HEK293 (cell line): ENCODE measurements at regions not wholly inside any gene's neighbourhood (a gene's known extent, or its start where the extent isn't known, plus 50 kb on each side); places are given as distances from the start of the nearest gene placed in this dataset.

ENCODE experiments used
- CTCF ChIA-PET: fragments of 350-600 bp; formaldehyde crosslinking; extraction: SDS; loops from one replicate; lab custom pipeline; 2021; ENCODE audit warnings: antibody characterized with exemption; lab: Yijun Ruan, JAX
- POLR2A ChIA-PET: fragments of 300-600 bp; formaldehyde crosslinking; extraction: SDS; loops from one replicate; lab custom pipeline; 2020; ENCODE audit warnings: antibody characterized with exemption, inconsistent platforms; lab: Yijun Ruan, JAX
- H3K27ac ChIP-seq: fragments of 200-500 bp; sonication (Bioruptor generic); 2 replicates; pipeline ENCODE4 v1.5.1; 2014; ENCODE audit warnings: low read depth, low read length, control low read depth, inconsistent platforms; ENCODE audit errors: extremely low read depth
- H3K36me3 ChIP-seq, 2 experiments: fragments of 200-500 bp in 1 of 2; sonication (Bioruptor generic) in 1 of 2; 1 replicate in 1 of 2; 2 replicates in 1 of 2; pipeline ENCODE4 v1.5.1; 2014 to 2017; ENCODE audit warnings: inconsistent platforms in 2 of 2, low read length in 2 of 2; ENCODE audit not compliant: control insufficient read depth in 2 of 2, insufficient read depth in 1 of 2
- H3K4me1 ChIP-seq: fragments of 200-500 bp; sonication (Bioruptor generic); 2 replicates; pipeline ENCODE4 v1.5.1; 2014; ENCODE audit warnings: mild to moderate bottlenecking, low read length, inconsistent platforms; ENCODE audit not compliant: control insufficient read depth, insufficient read depth
- H3K4me3 ChIP-seq: 2 replicates; pipeline ENCODE4 v1.5.1; 2011; ENCODE audit warnings: low read depth, mild to moderate bottlenecking, control low read depth, low read length, moderate library complexity
- H3K9me3 ChIP-seq: fragments of 200-500 bp; sonication (Bioruptor generic); 2 replicates; pipeline ENCODE4 v1.5.1; 2014; ENCODE audit warnings: low read depth, low read length, inconsistent platforms; ENCODE audit not compliant: control insufficient read depth, insufficient read depth
- CTCF ChIP-seq: fragments of 450-650 bp; formaldehyde crosslinking; IDR thresholded peaks from 2 replicates; pipeline ENCODE4 v1.5.1; 2016; ENCODE audit warnings: missing biosample characterization, missing genetic modification characterization
- GLIS2 ChIP-seq: fragments of 450-650 bp; formaldehyde crosslinking; IDR thresholded peaks from 2 replicates; pipeline ENCODE4 v1.5.1; 2016; ENCODE audit warnings: missing biosample characterization, missing genetic modification characterization
- KLF8 ChIP-seq: fragments of 450-650 bp; formaldehyde crosslinking; IDR thresholded peaks from 2 replicates; pipeline ENCODE4 v1.5.1; 2016; ENCODE audit warnings: missing biosample characterization, missing genetic modification characterization
- PRDM1 ChIP-seq: fragments of 450-650 bp; formaldehyde crosslinking; IDR thresholded peaks from 2 replicates; pipeline ENCODE4; 2016; ENCODE audit warnings: missing biosample characterization, missing genetic modification characterization
- ZBTB44 ChIP-seq: fragments of 450-650 bp; IDR thresholded peaks from 2 replicates; pipeline ENCODE4 v1.5.1; 2018; ENCODE audit warnings: missing biosample characterization, mild to moderate bottlenecking, missing genetic modification characterization
- ZFP37 ChIP-seq: fragments of 450-650 bp; formaldehyde crosslinking; IDR thresholded peaks from 2 replicates; pipeline ENCODE4 v1.5.1; 2016; ENCODE audit warnings: missing biosample characterization, missing genetic modification characterization
- ZNF132 ChIP-seq: fragments of 450-650 bp; formaldehyde crosslinking; IDR thresholded peaks from 2 replicates; pipeline ENCODE4 v1.5.1; 2017; ENCODE audit warnings: missing biosample characterization, missing genetic modification characterization, borderline replicate concordance
- ZNF157 ChIP-seq: fragments of 450-650 bp; formaldehyde crosslinking; IDR thresholded peaks from 2 replicates; pipeline ENCODE4 v1.5.1; 2016; ENCODE audit warnings: missing biosample characterization, missing genetic modification characterization
- ZNF174 ChIP-seq: fragments of 450-650 bp; formaldehyde crosslinking; IDR thresholded peaks from 2 replicates; pipeline ENCODE4 v1.5.0; 2017; ENCODE audit warnings: missing biosample characterization, mild to moderate bottlenecking, missing genetic modification characterization
- ZNF175 ChIP-seq: fragments of 450-650 bp; formaldehyde crosslinking; IDR thresholded peaks from 2 replicates; pipeline ENCODE4 v1.5.1; 2016; ENCODE audit warnings: missing biosample characterization, missing genetic modification characterization
- ZNF202 ChIP-seq: fragments of 450-650 bp; formaldehyde crosslinking; IDR thresholded peaks from 2 replicates; pipeline ENCODE4 v1.5.1; 2016; ENCODE audit warnings: missing biosample characterization, missing genetic modification characterization, borderline replicate concordance
- ZNF221 ChIP-seq: fragments of 450-650 bp; formaldehyde crosslinking; IDR thresholded peaks from 2 replicates; pipeline ENCODE4 v1.5.1; 2017; ENCODE audit warnings: missing biosample characterization, missing genetic modification characterization, borderline replicate concordance
- ZNF433 ChIP-seq: fragments of 450-650 bp; formaldehyde crosslinking; IDR thresholded peaks from 2 replicates; pipeline ENCODE4 v1.5.1; 2016; ENCODE audit warnings: missing biosample characterization, missing genetic modification characterization, low read depth
- ZNF510 ChIP-seq: fragments of 450-650 bp; formaldehyde crosslinking; IDR thresholded peaks from 2 replicates; pipeline ENCODE4 v1.5.1; 2018; ENCODE audit warnings: mild to moderate bottlenecking, missing genetic modification characterization, missing biosample characterization; ENCODE audit not compliant: insufficient replicate concordance
- ZNF555 ChIP-seq: fragments of 450-650 bp; formaldehyde crosslinking; conservative IDR thresholded peaks from 2 replicates; pipeline ENCODE4 v1.5.1; 2017; ENCODE audit warnings: missing biosample characterization, mild to moderate bottlenecking, missing genetic modification characterization, inconsistent platforms
- ZNF624 ChIP-seq: fragments of 450-650 bp; formaldehyde crosslinking; IDR thresholded peaks from 2 replicates; pipeline ENCODE4 v1.5.1; 2017; ENCODE audit warnings: missing biosample characterization, missing genetic modification characterization
- ZNF660 ChIP-seq: fragments of 450-650 bp; IDR thresholded peaks from 2 replicates; pipeline ENCODE4 v1.5.1; 2018; ENCODE audit warnings: missing biosample characterization, mild to moderate bottlenecking, missing genetic modification characterization
- ZNF776 ChIP-seq: fragments of 450-650 bp; formaldehyde crosslinking; IDR thresholded peaks from 2 replicates; pipeline ENCODE4 v1.5.0; 2017; ENCODE audit warnings: missing biosample characterization, missing genetic modification characterization, borderline replicate concordance
- ZNF777 ChIP-seq: fragments of 450-650 bp; formaldehyde crosslinking; IDR thresholded peaks from 2 replicates; pipeline ENCODE4 v1.5.1; 2017; ENCODE audit warnings: missing biosample characterization, missing genetic modification characterization, borderline replicate concordance
- TF ChIP-seq, protein P1 (sequence below): fragments of 450-650 bp; formaldehyde crosslinking; IDR thresholded peaks from 2 replicates; pipeline ENCODE4 v1.5.1; 2017; ENCODE audit warnings: missing biosample characterization, missing genetic modification characterization
- TF ChIP-seq, protein P2 (sequence below): fragments of 450-650 bp; formaldehyde crosslinking; IDR thresholded peaks from 2 replicates; pipeline ENCODE4 v1.5.1; 2017; ENCODE audit warnings: missing biosample characterization, missing genetic modification characterization

GRCh38 chr10:89090756-89091445, 100.3 kb downstream of the FAS start:
- ChIA-PET CTCF (interaction anchor here (1.6 kb wide), 1 partner anchor 127 kb away, joined by 4 read pairs; no protein-coding TSS in a partner anchor), POLR2A (no interaction called here)
- H3K27ac ChIP-seq = no peak overlapping the region
- no peak overlapping the region for H3K4me3 ChIP-seq
- no peaks in the 10 kb centered on the region for H3K9me3 ChIP-seq
- H3K36me3 ChIP-seq = no peaks in the 10 kb centered on the region
- TF ChIP-seq ZNF660 (tag by site-specific recombination) (no peak), ZFP37 (tag by site-specific recombination) (no peak), ZNF221 (tag by site-specific recombination) (no peak), ZNF776 (tag by site-specific recombination) (no peak), ZNF175 (tag by site-specific recombination) (no peak), ZNF777 (no peak), ZNF624 (tag by site-specific recombination) (no peak), ZNF174 (tag by site-specific recombination) (no peak), ZBTB44 (tag by site-specific recombination) (no peak), ZNF132 (tag by site-specific recombination) (no peak), CTCF (tag by site-specific recombination) (no peak), ZNF433 (no peak), ZNF157 (no peak)
- TF ChIP-seq, protein P1, sequence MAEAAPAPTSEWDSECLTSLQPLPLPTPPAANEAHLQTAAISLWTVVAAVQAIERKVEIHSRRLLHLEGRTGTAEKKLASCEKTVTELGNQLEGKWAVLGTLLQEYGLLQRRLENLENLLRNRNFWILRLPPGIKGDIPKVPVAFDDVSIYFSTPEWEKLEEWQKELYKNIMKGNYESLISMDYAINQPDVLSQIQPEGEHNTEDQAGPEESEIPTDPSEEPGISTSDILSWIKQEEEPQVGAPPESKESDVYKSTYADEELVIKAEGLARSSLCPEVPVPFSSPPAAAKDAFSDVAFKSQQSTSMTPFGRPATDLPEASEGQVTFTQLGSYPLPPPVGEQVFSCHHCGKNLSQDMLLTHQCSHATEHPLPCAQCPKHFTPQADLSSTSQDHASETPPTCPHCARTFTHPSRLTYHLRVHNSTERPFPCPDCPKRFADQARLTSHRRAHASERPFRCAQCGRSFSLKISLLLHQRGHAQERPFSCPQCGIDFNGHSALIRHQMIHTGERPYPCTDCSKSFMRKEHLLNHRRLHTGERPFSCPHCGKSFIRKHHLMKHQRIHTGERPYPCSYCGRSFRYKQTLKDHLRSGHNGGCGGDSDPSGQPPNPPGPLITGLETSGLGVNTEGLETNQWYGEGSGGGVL (tag by site-specific recombination) = no peak
- TF ChIP-seq, all 188 proteins: peak for 0
- peaks cover 2% of the 10 kb centered on the region; the same call in 1 of the 2 replicates for H3K4me1 ChIP-seq

DNA sequence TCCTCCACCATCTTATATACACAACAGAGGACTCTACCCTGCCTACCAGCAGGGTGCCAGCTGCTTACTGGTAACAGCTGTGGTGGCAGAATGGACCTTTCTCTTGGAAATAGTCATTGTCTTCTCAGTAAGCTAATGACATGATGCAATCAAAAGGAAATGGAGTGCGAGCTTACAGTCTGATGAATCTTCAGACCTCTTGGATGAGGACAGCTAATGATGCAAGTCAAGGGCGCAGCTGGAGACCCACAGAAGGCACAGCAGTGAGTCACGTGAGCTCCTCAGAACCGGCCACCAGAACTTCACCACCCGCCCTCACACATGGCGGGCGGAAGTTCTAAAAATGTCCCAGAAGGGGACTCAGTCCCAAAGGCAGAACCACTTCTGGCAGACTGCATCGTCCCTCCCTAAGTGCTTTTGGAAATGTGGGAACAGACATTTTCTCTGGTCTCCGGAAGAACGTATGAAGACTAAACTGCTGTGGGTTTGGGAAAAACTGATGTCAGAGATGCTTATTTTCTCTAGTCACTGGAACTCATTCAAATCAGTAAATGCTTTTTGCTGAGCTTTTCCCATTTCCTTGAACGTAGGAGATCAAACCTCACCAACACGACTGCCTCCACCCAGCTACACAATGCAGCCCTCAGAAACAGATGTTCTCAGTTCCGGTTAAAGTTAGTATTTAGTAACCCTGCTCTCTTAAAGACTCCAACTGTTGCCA, 96.4 kb downstream of the FAS start:
- CTCF ChIA-PET = no interaction called here
- H3K4me3 ChIP-seq = no peak overlapping the region

DNA sequence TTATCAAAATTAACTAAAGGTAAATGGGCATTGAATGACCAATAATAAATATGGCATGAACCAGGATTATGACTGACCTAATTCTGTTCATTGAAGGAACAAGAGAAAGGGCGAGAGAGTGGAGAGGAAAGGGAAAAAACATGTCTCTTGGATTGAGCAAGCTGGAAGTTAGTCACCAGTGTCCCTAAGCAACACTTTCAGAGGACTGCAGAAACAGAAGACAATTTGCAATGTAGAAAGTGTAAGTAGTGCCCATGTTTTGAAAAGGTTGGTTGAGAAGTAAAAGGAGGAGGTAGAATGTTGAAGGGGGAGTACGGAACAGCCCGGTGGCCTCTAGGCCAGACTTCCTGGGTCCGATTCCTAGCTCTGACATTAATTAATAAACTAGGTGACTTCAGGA, 94.6 kb downstream of the FAS start:
- Histone ChIP-seq H3K4me1 (no peaks in the 10 kb centered on the region), H3K36me3 (no peaks in the 10 kb centered on the region), H3K4me3 (no peak overlapping the region), H3K9me3 (no peaks in the 10 kb centered on the region), H3K27ac (no peak overlapping the region)
- ChIA-PET POLR2A (no interaction called here), CTCF (interaction anchor here (1.1 kb wide), 2 partner anchors 132 to 152 kb away, joined by 3 to 5 read pairs; no protein-coding TSS in a partner anchor)
- TF ChIP-seq ZNF202 (tag by site-specific recombination) (no peak), ZNF510 (tag by site-specific recombination) (no peak), KLF8 (tag by site-specific recombination) (no peak), PRDM1 (tag by site-specific recombination) (peak; percentile 81), ZNF555 (tag by site-specific recombination) (no peak)
- TF ChIP-seq, protein P2, sequence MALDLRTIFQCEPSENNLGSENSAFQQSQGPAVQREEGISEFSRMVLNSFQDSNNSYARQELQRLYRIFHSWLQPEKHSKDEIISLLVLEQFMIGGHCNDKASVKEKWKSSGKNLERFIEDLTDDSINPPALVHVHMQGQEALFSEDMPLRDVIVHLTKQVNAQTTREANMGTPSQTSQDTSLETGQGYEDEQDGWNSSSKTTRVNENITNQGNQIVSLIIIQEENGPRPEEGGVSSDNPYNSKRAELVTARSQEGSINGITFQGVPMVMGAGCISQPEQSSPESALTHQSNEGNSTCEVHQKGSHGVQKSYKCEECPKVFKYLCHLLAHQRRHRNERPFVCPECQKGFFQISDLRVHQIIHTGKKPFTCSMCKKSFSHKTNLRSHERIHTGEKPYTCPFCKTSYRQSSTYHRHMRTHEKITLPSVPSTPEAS (tag by site-specific recombination) = no peak

More for the DNA sequence above, 96.4 kb downstream of the FAS start:
- POLR2A ChIA-PET = no interaction called here
- H3K9me3 ChIP-seq = no peaks in the 10 kb centered on the region
- no peaks in the 10 kb centered on the region for H3K36me3 ChIP-seq
- H3K27ac ChIP-seq = no peak overlapping the region
- TF ChIP-seq GLIS2 (tag by site-specific recombination) = no peak
- TF ChIP-seq PRDM1 (tag by site-specific recombination) = 0 out of 2 replicates have a peak, but pooled peaks have one; percentile 5
- H3K4me1 ChIP-seq = no peaks in the 10 kb centered on the region
